Islet precursor cell (in vitro differentiated cells): ENCODE measurements at regions not wholly inside any gene's neighbourhood (a gene's known extent, or its start where the extent isn't known, plus 50 kb on each side); places are given as distances from the start of the nearest gene placed in this dataset.
"Not testable (repeated sequence)": the region's sequence is repeated elsewhere in the genome, so short reads cannot be mapped to it uniquely, and the experiment has no call there.

Source experiments
- DNase-seq: peaks from one replicate; pipeline ENCODE4 v3.0.0-alpha.2; 2018

GRCh38 chr20:48461091-48461734 lies 366.6 kb downstream of the PREX1 start:
- DNase-seq: peak; percentile 87

DNA sequence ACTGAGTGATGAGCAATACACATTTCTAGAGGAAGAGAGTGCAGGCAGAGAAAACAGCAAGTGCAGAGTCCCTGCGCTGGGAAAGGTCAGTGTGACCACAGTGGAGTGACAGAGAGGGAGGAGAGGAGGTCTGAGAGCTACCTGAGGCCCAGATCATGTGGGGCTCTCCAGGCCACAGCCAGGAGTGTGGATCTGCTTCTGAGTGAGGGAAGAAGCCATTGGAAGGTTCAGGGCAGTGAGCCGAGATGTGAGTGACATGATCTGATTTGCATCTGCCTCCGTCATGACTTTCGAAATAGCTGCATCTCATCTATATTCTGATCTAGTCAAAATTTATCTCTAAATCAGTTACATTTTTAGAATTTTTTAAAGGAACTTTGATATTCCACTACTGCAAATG lies 367.1 kb downstream of the PREX1 start:
- peak; percentile 64 for DNase-seq

- no peak for DNase-seq
Measured at GRCh38 chr20:48459722-48460395, 367.9 kb downstream of the PREX1 start.

GRCh38 chr20:48458601-48459385 lies 369.0 kb downstream of the PREX1 start:
- DNase-seq: no peak

GRCh38 chr20:48458003-48458377 lies 369.8 kb downstream of the PREX1 start:
- DNase-seq: no peak

DNA sequence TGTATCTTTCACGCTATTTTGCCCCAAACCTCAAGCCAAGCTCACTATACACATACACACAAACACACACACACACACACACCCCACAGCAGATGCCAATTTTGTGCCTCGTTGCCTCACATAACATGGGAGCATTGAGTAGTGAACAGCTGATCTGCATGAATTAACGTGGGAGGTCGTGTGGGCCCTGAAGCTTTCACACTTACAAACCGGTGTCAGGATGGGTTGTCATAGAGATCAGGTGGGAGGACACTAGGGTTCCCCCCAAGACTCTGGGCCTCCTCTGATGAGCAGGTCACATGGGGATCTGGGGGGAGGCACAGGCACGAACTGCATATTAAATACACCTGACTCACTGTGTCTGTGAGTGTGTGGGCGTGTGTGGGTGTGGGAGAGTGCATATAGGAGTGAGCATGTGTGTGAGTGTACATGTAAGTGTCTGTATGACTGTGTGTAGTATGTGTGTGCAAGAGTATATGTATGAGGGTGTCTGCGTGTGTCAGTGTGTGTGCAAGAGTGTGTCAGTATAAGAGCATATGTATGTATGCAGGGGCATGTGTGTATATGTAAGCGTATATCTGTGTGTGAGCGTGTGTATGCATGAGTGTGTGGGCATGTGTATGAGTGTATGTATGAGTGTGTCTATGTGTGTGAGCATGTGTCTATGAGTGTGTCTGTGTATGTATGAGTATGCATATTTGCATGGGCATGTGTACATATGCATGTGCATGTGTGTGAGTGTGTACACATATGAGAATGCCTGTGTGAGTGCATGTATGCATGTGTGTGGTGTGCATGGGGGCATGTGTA lies 370.4 kb downstream of the PREX1 start:
- no peak for DNase-seq

DNA sequence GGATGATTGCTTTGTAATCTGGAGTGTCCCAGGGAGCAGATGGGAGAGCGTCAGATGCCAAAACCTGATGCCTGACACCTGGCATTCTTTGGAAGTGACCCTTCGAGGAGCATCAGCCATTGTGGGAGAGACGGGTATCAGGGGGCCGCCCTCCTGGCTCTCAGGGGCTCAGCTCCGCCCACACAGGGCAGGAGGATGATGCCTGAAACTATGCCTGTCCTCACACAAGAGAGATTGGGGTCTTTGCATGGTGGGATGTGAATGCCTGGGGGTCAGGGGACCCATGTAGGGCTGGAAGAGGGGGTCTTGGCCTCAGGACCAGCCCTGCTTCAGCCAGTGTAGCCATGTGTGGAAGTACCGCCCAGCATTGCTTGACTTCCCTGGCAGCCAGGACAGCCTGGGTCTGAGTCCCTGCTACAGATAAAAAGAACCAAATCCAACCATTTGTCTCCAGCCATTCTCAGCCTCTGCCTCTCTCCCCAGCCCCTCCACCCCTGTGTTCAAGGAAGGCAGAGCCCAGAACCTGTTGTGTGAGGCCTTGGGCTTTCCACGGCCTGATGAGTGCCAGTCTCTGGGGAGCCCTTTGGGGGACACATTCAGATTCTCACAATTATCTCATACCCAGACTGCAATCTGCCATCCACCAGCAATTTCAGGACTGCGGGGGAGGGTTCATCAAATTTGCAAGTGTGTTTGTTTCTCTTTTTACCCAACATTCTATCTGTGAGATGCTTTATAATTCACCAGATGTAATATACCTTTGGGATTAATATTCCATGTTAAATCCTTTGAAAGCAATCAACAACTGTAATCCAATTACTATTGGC lies 371.2 kb downstream of the PREX1 start:
- DNase-seq: no peak

- peak; percentile 90 for DNase-seq
Measured at GRCh38 chr20:48455651-48456365, 372.0 kb downstream of the PREX1 start.

DNA sequence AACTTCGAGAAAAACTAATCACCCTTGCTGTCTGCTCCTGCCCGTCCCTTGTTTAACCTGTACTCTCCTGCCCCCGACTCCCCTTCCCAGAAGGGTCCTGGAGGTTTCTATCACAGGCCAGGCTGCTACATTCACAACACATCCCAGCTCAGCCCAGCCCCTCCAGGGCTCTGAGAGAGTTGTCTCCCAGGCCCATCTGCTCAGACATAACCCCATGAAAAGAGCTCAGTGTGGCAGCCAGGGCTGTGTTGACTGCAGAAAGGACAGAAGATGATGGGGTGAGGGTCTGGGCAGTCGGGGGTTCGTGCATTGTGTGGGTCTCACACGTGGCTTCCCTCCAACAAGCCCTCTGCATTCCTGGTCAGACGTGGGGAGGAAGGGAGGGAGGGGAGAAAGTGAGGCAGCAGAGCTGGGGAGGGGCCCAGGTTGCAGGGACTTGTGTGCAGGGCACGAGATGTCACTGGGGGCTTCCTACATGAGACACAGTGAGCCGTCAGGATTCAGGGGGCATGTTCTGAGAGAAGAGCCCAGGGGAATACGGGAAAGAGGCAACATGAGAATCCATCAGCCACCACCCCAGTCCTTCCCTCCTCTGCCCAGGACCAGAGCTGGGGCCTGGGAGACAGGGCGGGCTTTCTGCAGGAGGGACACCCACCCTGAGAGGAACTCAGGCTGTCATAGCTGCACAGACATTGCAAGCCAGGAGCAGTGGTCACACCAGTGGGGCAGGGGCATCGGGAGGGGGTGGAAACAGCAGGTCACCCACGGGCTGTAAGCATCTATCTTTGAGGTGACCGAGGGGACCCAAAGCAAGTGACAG lies 372.9 kb downstream of the PREX1 start:
- no peak for DNase-seq

GRCh38 chr20:48453477-48454093 lies 374.2 kb downstream of the PREX1 start:
- DNase-seq: no peak

- no peak for DNase-seq
Measured at GRCh38 chr20:48451401-48451800, 376.4 kb downstream of the PREX1 start.

- DNase-seq: no peak
Measured at GRCh38 chr20:48448666-48449600, 378.9 kb downstream of the PREX1 start.

- no peak for DNase-seq
Measured at GRCh38 chr20:48447456-48447855, 380.3 kb downstream of the PREX1 start.

DNA sequence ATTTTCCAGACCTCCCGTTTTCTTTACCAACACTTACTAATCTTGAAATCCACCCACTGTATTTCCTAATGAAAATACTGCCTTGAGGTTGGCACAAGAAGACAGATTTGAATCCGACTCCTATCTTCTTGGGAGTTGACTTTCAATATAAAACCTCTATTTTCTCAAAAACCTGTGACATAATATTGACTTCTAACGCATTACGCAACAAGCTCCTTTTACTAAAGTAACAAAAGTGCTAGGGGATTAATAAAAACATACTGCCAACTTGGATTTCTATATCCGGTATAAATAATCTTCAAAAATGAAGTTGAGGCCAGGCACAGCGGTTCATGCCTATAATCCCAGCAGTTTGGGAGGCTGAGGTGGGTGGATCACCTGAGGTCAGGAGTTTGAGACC lies 382.0 kb downstream of the PREX1 start:
- DNase-seq: no peak

- DNase-seq: no peak
Measured at GRCh38 chr20:48444249-48444648, 383.6 kb downstream of the PREX1 start.

GRCh38 chr20:48440916-48441315 lies 386.9 kb downstream of the PREX1 start:
- no peak for DNase-seq

GRCh38 chr20:48440261-48440660 lies 387.5 kb downstream of the PREX1 start:
- not testable (repeated sequence) for DNase-seq

GRCh38 chr20:48437146-48437545 lies 390.7 kb downstream of the PREX1 start:
- no peak for DNase-seq

DNA sequence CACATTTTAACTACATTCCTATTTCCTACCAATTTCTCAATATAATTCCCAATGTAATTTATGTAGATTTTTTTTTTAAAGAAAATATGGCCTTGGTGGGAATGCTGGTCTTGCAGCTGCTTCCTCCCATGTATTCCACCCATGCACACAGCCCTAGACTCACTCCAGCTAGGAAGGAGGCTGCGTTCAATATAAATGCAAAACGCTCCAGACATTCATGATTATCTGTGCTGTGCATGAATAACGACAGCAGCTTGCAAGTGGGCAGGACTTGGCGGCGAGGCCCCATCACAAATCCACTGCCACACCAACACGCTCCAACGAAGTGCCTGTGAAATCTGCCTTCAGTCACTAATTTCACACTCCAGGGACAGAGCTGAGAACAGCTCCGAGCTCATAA lies 391.2 kb downstream of the PREX1 start:
- not testable (repeated sequence) for DNase-seq
